Neuron (in vitro differentiated cells): ENCODE measurements at regions not wholly inside any gene's neighbourhood (a gene's known extent, or its start where the extent isn't known, plus 50 kb on each side); places are given as distances from the start of the nearest gene placed in this dataset.

Source experiments
- H2AFZ ChIP-seq: one replicate; pipeline ENCODE4 v1.6.1; 2013; ENCODE audit warnings: low read depth, mild to moderate bottlenecking, inconsistent platforms, low read length, moderate library complexity
- H3K27me3 ChIP-seq: one replicate; pipeline ENCODE4 v1.6.1; 2013; ENCODE audit warnings: low read length; ENCODE audit not compliant: insufficient read depth
- H3K36me3 ChIP-seq: one replicate; pipeline ENCODE4 v1.6.1; 2013; ENCODE audit warnings: low read length; ENCODE audit not compliant: insufficient read depth
- H3K4me1 ChIP-seq: one replicate; pipeline ENCODE4 v1.6.1; 2013; ENCODE audit warnings: low read length; ENCODE audit not compliant: insufficient read depth
- H3K4me3 ChIP-seq: 2 replicates; pipeline ENCODE4 v1.5.1; 2013; ENCODE audit warnings: mild to moderate bottlenecking, low read length, moderate library complexity
- H3K9me3 ChIP-seq: one replicate; pipeline ENCODE4 v1.6.1; 2013; ENCODE audit warnings: low read length

DNA sequence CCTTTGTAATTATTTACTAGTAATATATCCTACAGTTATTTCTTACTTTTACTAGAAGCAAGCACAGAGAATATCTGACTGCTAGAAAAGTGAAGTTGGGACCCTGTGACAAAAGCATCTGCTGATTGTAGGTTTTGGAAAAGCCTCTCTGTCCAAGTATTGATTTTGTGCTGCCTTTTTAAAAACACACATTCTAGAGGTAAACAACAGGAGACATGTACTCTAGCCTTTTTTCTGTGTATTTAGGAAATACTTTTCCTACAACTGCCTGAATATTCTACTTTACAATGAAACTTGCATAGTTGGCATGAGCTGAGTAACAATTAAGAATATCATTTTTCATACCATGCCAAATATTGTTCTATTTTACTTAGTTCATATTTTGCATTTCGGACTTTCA, 1249.0 kb downstream of the SLC16A7 start:
- H3K27me3 ChIP-seq = no peaks in the 10 kb centered on the region

DNA sequence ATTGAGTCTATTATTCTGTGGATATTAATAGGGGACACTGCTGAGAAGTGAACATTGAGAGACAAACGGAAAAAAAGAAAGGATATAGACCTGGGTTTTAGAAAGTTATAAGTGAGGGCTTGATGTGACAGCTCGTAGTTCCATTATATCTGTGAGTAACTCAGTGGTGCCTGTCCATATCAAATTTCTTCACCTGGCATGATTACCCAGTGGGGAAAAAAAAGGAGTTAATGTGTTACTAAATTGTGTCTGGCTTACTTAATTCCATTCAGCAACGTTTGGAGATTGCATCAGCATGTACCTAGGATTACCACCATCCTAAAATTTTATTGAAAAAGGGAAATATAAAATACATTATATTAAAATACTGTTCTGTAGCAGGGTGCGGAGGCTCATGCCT, 1249.9 kb downstream of the SLC16A7 start:
- Histone ChIP-seq H3K9me3 (no peaks in the 10 kb centered on the region), H2AFZ (no peak overlapping the region), H3K4me1 (no peaks in the 10 kb centered on the region), H3K36me3 (no peaks in the 10 kb centered on the region), H3K27me3 (no peaks in the 10 kb centered on the region), H3K4me3 (no peak overlapping the region)

More for the DNA sequence above, 1249.0 kb downstream of the SLC16A7 start:
- no peaks in the 10 kb centered on the region for H3K36me3 ChIP-seq
- no peaks in the 10 kb centered on the region for H3K4me1 ChIP-seq
- no peak overlapping the region for H3K4me3 ChIP-seq
- H3K9me3 ChIP-seq = no peaks in the 10 kb centered on the region
- no peak overlapping the region for H2AFZ ChIP-seq

DNA sequence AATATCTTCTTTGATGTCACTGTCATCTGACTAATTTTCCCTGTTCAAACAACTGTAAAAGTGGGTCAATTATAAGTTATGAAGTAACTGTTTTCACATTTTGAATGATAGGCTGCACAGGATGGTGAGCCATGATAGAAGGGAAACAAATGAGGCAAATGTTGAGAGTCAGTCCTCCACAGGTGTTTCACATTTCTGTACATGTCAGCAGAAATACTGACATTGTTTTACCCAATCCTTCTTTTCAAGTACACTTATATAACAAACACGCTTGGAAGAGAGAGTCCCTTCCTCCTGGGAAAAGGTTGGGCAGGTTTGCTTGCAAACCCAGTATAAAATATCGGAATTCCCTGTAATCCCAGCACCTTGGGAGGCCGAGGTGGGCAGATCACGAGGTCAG, 1251.5 kb downstream of the SLC16A7 start:
- no peaks in the 10 kb centered on the region for H3K36me3 ChIP-seq
- no peaks in the 10 kb centered on the region for H3K4me1 ChIP-seq
- no peaks in the 10 kb centered on the region for H3K9me3 ChIP-seq
- no peak overlapping the region for H3K4me3 ChIP-seq
- H2AFZ ChIP-seq = no peak overlapping the region
- H3K27me3 ChIP-seq = no peaks in the 10 kb centered on the region

DNA sequence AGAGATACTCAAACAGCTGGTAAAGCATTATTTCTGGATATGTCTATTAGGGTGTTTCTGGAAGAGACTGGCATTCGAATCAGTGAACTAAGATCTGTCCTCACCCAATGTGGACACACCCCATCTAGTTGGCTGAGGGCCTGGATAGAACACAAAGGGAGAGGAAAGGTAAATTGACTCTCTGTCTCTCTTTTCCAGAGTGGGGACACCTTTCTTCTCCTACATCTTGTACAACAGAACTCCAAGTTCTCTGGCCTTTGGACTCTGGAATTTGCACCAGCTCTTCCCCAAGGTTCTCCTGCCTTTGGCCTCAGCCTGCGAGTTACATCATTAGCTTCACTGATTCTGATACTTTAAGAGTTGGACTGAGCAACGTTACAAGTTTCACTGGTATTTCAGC, 1253.9 kb downstream of the SLC16A7 start:
- no peaks in the 10 kb centered on the region for H3K4me1 ChIP-seq
- no peak overlapping the region for H3K4me3 ChIP-seq
- no peaks in the 10 kb centered on the region for H3K27me3 ChIP-seq
- H3K36me3 ChIP-seq = no peaks in the 10 kb centered on the region
- H3K9me3 ChIP-seq = no peaks in the 10 kb centered on the region
- no peak overlapping the region for H2AFZ ChIP-seq

DNA sequence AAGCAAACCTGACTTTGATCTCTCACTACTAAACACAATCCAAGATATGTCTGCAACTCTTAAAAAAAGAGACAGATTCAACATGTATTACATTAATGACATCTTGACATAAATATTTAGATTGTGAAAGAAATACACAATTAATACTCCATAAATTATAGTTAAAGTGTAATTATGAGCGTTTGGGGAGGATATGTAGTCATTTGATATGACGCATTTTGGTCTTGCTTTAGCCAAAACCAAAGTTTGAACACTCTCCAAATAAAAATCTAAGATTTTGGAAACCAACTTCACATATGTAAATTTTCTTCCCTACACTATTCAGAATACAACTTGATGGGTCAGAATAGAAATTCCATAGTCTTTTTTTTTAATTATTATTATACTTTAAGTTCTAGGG, 1257.6 kb downstream of the SLC16A7 start:
- H3K4me3 ChIP-seq = no peak overlapping the region
- H3K9me3 ChIP-seq = no peaks in the 10 kb centered on the region
- H2AFZ ChIP-seq = no peak overlapping the region
- no peaks in the 10 kb centered on the region for H3K36me3 ChIP-seq
- no peaks in the 10 kb centered on the region for H3K4me1 ChIP-seq
- H3K27me3 ChIP-seq = no peaks in the 10 kb centered on the region

DNA sequence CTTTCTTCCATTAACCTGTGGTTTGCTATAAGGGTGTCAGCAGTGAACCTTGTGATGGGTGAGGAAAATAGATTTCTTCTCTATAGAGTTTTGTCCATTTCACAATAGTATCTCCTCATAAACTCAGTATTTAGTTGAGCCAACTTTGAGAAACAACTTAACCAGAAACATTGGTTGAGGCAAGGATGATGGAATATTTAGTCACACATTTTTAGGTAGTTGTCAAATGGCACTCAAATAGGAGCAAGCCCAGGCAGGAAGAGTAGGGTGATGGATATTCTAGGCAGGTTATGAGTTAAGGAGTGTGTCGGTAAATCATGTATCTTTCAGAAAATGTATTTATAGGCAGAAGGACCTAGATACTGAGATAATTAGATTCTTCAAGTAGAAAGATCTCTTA, 1267.6 kb downstream of the SLC16A7 start:
- Histone ChIP-seq H2AFZ (no peak overlapping the region), H3K4me1 (no peaks in the 10 kb centered on the region), H3K36me3 (no peaks in the 10 kb centered on the region), H3K9me3 (no peaks in the 10 kb centered on the region), H3K27me3 (no peaks in the 10 kb centered on the region), H3K4me3 (no peak overlapping the region)

DNA sequence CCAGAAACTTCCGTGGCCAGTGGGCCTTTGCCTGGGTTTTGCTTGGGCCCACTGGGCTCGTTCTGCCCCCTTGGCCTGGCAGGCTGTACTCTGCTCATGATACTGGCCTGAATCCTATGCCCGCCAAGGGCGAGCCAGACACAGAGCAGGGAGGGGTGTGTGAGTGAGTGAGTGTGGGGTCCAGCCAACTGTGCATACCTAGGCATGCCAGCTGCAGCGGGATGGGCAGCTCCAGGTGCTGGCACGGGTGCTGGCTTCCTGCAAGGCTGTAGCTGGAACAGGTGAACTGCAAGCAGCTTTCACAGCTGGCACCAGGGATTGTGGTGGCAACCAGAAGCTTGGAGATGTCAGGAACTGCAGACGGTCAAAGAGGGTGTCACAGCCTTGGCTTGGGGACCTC, 1276.4 kb downstream of the SLC16A7 start:
- Histone ChIP-seq H2AFZ (no peak overlapping the region), H3K36me3 (no peaks in the 10 kb centered on the region), H3K4me1 (no peaks in the 10 kb centered on the region), H3K4me3 (no peak overlapping the region), H3K27me3 (no peaks in the 10 kb centered on the region), H3K9me3 (no peaks in the 10 kb centered on the region)

DNA sequence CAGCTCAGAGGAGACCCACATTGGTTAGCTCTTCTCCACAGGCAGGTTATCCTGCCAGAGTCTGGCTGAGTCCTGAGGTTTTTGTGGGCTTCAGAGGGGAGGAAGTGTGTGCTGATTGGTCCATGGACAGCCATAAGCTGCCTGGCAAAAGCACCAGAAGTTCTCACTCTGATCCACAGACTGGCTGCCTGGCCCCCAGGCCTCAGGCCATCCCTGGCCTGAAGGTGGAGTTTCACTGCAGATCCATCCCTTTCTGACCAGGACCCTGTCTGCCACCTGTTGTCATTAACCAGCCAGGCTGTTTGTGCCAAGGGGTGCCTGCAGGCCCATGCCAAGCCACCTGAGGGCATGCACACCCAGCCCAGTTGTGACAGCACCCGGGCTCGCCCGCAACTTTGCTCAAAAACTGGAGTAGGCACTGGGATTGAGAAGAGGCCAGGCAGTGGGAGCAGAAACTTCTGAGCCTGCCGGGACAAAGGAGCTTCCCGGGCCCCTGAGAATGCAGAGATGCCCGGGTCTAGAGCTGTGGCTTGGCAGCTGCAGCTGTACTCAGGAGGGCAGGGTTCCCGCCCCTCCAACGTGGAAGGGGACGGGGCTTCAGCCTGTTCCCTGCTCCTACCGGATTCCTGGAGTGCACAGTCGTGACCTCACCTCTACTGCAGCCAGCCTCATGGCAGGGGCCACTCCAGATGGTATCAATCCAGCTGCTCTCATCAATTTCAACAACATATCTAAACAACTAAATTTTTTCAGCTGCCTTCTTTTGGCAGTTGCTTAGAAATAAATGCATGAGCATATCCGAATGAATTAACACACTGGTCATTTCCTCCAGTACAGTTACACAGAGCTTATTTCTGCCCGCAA, 1277.3 kb downstream of the SLC16A7 start:
- no peaks in the 10 kb centered on the region for H3K27me3 ChIP-seq
- H3K4me3 ChIP-seq = no peak overlapping the region
- no peak overlapping the region for H2AFZ ChIP-seq
- no peaks in the 10 kb centered on the region for H3K36me3 ChIP-seq
- no peaks in the 10 kb centered on the region for H3K9me3 ChIP-seq
- H3K4me1 ChIP-seq = no peaks in the 10 kb centered on the region

DNA sequence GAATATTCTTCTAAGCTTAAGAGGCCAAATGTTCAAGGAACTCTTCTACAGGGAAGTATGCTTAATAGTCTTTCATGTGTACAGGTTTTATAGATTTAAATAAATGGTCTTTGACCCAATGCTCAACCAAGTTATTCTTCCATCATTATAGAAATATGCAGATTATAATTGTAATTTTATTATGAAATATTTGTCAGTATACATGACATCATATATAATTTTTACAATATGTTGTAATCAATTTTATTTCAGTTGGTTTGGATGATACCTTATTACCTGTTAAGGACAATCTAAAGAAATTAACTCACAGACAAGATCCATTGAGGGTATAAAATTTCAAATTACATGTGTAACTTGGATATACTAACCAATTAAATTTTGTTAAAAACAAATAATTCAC, 1278.3 kb downstream of the SLC16A7 start:
- Histone ChIP-seq H3K4me3 (no peak overlapping the region), H3K4me1 (no peaks in the 10 kb centered on the region), H3K36me3 (no peaks in the 10 kb centered on the region), H3K27me3 (no peaks in the 10 kb centered on the region), H2AFZ (no peak overlapping the region), H3K9me3 (no peaks in the 10 kb centered on the region)

DNA sequence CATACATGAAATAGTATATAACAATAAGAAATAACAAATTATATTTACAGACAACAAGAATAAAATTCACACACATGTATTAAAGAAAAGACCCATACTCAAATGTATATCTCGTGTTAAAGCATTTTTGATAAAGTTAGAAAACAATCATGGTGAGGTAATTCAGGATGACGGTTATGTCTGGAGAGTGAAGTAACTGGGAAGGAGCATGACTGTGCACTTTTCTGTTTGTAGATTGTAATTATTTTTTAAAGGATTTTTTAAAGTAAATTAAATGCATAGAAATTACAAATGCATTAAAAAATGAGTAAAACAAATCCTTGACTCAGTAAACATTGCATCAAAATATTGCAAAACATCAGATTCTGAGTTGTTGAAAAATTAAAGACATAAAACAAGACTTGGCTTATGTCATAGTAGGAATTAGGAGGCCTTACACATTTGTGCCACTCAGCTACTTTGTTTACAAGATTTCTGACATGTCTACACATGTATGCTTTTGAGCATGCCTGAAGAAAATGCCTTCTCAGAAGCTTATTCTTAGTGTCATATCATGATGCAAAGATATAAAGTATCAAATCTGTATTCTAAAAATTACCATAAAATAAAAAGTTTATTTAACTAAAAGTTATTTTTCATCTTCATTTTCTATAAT, 1325.1 kb downstream of the SLC16A7 start:
- no peaks in the 10 kb centered on the region for H3K36me3 ChIP-seq
- H3K9me3 ChIP-seq = no peaks in the 10 kb centered on the region
- H3K4me1 ChIP-seq = no peaks in the 10 kb centered on the region
- H2AFZ ChIP-seq = no peak overlapping the region
- H3K4me3 ChIP-seq = no peak overlapping the region
- H3K27me3 ChIP-seq = no peaks in the 10 kb centered on the region

DNA sequence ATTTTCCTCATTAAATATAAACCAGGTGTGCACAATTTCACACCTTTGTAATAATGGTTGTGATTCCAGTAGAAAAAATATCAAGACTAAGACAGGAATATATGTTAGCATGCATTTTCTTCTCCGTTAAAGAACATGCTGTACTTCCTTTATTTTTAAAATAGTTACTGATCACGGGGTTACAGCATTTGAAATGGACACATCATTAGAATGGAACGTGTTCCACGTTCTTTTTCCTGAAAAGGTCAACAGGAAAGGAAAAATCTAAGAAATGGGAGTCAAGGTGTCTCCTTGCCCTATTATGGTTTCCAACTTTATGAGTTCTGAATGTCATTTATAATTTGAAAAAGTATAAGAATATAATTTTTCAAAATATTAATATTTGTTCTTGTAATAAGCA, 1325.7 kb downstream of the SLC16A7 start:
- Histone ChIP-seq H2AFZ (no peak overlapping the region), H3K27me3 (no peaks in the 10 kb centered on the region), H3K4me3 (no peak overlapping the region), H3K4me1 (no peaks in the 10 kb centered on the region), H3K9me3 (no peaks in the 10 kb centered on the region), H3K36me3 (no peaks in the 10 kb centered on the region)

DNA sequence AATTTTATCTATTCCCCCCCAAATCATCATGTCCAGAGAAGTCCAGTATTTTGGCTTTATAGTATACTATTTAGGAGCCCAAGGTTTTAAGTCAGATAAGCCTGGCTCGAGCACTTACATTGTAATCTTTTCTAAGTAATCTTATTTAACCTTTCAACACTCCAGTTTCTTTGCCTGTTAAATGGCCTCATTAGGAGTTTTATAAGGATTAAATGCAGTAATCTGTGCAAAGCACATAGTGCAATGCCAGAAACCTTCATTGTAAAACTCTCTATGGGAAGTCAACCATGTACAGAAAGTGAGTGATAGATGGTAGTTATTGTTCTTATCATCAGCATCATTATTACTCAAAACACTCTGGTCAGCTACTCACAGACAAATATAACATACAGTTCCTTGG, 1330.4 kb downstream of the SLC16A7 start:
- H2AFZ ChIP-seq = no peak overlapping the region
- H3K27me3 ChIP-seq = no peaks in the 10 kb centered on the region
- no peaks in the 10 kb centered on the region for H3K9me3 ChIP-seq
- no peak overlapping the region for H3K4me3 ChIP-seq
- no peaks in the 10 kb centered on the region for H3K36me3 ChIP-seq
- H3K4me1 ChIP-seq = no peaks in the 10 kb centered on the region

DNA sequence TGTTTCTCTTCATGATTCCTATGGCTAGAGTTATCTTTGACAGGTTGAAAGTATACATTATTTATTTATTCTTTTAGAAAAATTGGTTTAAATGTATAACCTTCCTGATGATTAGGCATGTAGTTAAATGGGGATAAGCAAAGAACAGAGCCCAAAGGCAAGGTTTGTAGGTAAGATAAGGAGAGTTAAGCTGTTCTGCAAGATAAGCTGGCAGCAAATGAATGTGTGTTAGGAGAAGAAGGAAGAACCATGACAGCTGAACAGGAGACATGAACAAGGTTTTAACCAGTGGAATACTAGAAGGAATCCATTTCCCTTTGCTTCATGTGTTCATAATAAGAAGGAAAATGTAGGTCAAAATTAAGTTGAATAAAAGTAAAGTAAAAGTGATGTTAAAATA, 1330.1 kb upstream of the USP15 start:
- H3K4me3 ChIP-seq = no peak overlapping the region
- no peaks in the 10 kb centered on the region for H3K36me3 ChIP-seq
- no peaks in the 10 kb centered on the region for H3K4me1 ChIP-seq
- no peak overlapping the region for H2AFZ ChIP-seq
- no peaks in the 10 kb centered on the region for H3K27me3 ChIP-seq
- H3K9me3 ChIP-seq = no peaks in the 10 kb centered on the region
